HepG2 (cell line): ENCODE measurements at regions not wholly inside any gene's neighbourhood (a gene's known extent, or its start where the extent isn't known, plus 50 kb on each side); places are given as distances from the start of the nearest gene placed in this dataset.

Experiments used
- BHLHE40 ChIP-seq: IDR thresholded peaks from 2 replicates; pipeline ENCODE4 v1.6.1; 2011; ENCODE audit warnings: low read length, improper control_type of control experiment
- MYC ChIP-seq: sonication (generic); formaldehyde crosslinking; IDR thresholded peaks from 2 replicates; pipeline ENCODE4 v1.9.0; 2021; ENCODE audit warnings: missing genetic modification reagents, borderline replicate concordance
- TP53 ChIP-seq: sonication (generic); formaldehyde crosslinking; conservative IDR thresholded peaks from 2 replicates; pipeline ENCODE4 v1.4.0; 2020; ENCODE audit warnings: missing genetic modification reagents
- ZNF136 ChIP-seq: sonication (generic); formaldehyde crosslinking; IDR thresholded peaks from 2 replicates; pipeline ENCODE4 v1.8.1; 2022; ENCODE audit warnings: low read depth, mild to moderate bottlenecking, moderate library complexity, missing genetic modification reagents
- ZNF619 ChIP-seq: sonication (generic); formaldehyde crosslinking; IDR thresholded peaks from 2 replicates; pipeline ENCODE4 v1.4.0; 2020; ENCODE audit warnings: mild to moderate bottlenecking, missing genetic modification reagents

- no peak for TF ChIP-seq MYC
- TF ChIP-seq ZNF136 (CRISPR knock-in tag) = no peak
- no peak for TF ChIP-seq ZNF619 (CRISPR knock-in tag)
- no peak for TF ChIP-seq BHLHE40
- no peak for TF ChIP-seq TP53 (CRISPR knock-in tag)
Measured at GRCh38 chr1:5567839-5568238, 424.4 kb downstream of the NPHP4 start.
